ENCODE measurements at regions not wholly inside any gene's neighbourhood (a gene's known extent, or its start where the extent isn't known, plus 50 kb on each side); places are given as distances from the start of the nearest gene placed in this dataset.

GRCh38 chr15:67899596-67900283 lies 59.9 kb upstream of the RNU6-1 start:
- Histone ChIP-seq H3F3A (ENCODE audit: insufficient read depth, low read depth) (no peaks in the 10 kb centered on the region), H3K9me3 (ENCODE audit: insufficient read depth, low read depth) (no peaks in the 10 kb centered on the region), H3K4me3 (no peak overlapping the region), H3K36me3 (ENCODE audit: low read depth) (no peaks in the 10 kb centered on the region), H4K20me1 (ENCODE audit: insufficient read depth) (no peaks in the 10 kb centered on the region), H3K27me3 (ENCODE audit: insufficient read depth, low read depth) (no peaks in the 10 kb centered on the region), H3K9me2 (ENCODE audit: insufficient read depth) (no peaks in the 10 kb centered on the region), H3K27ac (no peak overlapping the region), H2AFZ (no peak overlapping the region), H3K4me1 (replicated peaks; ENCODE audit: insufficient read depth) (no peaks in the 10 kb centered on the region), H3K4me2 (no peak overlapping the region), H3K79me2 (ENCODE audit: low read depth) (no peaks in the 10 kb centered on the region)
- BruUV-seq (replicated peaks): no TSS peak
- ChIA-PET POLR2A (ENCODE audit: unreplicated experiment) (no interaction called here), CTCF (no interaction called here)
- intact Hi-C loops (cut with micrococcal nuclease; ENCODE audit: unreplicated experiment): no loop called here
- no peak for DNase-seq
- TF ChIP-seq, protein P1, sequence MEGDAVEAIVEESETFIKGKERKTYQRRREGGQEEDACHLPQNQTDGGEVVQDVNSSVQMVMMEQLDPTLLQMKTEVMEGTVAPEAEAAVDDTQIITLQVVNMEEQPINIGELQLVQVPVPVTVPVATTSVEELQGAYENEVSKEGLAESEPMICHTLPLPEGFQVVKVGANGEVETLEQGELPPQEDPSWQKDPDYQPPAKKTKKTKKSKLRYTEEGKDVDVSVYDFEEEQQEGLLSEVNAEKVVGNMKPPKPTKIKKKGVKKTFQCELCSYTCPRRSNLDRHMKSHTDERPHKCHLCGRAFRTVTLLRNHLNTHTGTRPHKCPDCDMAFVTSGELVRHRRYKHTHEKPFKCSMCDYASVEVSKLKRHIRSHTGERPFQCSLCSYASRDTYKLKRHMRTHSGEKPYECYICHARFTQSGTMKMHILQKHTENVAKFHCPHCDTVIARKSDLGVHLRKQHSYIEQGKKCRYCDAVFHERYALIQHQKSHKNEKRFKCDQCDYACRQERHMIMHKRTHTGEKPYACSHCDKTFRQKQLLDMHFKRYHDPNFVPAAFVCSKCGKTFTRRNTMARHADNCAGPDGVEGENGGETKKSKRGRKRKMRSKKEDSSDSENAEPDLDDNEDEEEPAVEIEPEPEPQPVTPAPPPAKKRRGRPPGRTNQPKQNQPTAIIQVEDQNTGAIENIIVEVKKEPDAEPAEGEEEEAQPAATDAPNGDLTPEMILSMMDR (conservative IDR thresholded peaks at IDR 0.05): no peak
- no peak for TF ChIP-seq EZH2 (IDR thresholded peaks at IDR 0.05; ENCODE audit: low read depth)

GRCh38 chr15:67900621-67901147 lies 60.8 kb upstream of the RNU6-1 start:
- TF ChIP-seq EZH2 (IDR thresholded peaks at IDR 0.05; ENCODE audit: low read depth): no peak
- TF ChIP-seq, protein P1 (conservative IDR thresholded peaks at IDR 0.05): no peak
- BruUV-seq (replicated peaks): no TSS peak
- H4K20me1 ChIP-seq (ENCODE audit: insufficient read depth): no peaks in the 10 kb centered on the region
- H2AFZ ChIP-seq: no peak overlapping the region
- no peak for DNase-seq
- H3K79me2 ChIP-seq (ENCODE audit: low read depth): no peaks in the 10 kb centered on the region
- POLR2A ChIA-PET (ENCODE audit: unreplicated experiment): interaction anchor here (0.6 kb wide), 1 partner anchor 412 kb away, joined by 6 read pairs; no protein-coding TSS in a partner anchor
- intact Hi-C loops (cut with micrococcal nuclease; ENCODE audit: unreplicated experiment): no loop called here
- H3K9me3 ChIP-seq (ENCODE audit: insufficient read depth, low read depth): no peaks in the 10 kb centered on the region
- H3K9me2 ChIP-seq (ENCODE audit: insufficient read depth): no peaks in the 10 kb centered on the region
- no peak overlapping the region for H3K4me2 ChIP-seq
- no peak overlapping the region for H3K4me3 ChIP-seq
- H3K27me3 ChIP-seq (ENCODE audit: insufficient read depth, low read depth): no peaks in the 10 kb centered on the region
- no peaks in the 10 kb centered on the region for H3K36me3 ChIP-seq (ENCODE audit: low read depth)
- H3K27ac ChIP-seq: no peak overlapping the region
- CTCF ChIA-PET: no interaction called here
- H3F3A ChIP-seq (ENCODE audit: insufficient read depth, low read depth): no peaks in the 10 kb centered on the region
- no peaks in the 10 kb centered on the region for H3K4me1 ChIP-seq (replicated peaks; ENCODE audit: insufficient read depth)

DNA sequence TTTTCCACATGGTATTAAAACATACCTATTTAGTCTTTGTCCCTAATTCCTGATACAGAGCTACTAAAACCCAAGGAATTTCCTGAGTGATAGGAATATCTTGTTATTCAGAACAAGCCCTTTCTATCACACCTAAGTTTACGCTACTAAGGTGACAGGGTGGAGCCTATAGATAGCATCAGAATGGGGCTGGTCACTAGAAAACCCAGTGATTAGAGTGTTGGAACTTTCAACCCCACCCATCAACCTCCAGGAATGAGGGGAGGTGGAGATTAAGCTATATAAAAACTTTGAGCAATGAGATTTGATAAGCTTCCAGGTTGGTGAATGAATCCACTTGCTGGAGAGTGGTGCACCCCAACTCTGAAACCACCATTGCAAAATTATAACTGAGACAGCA lies 62.1 kb upstream of the RNU6-1 start:
- ChIA-PET CTCF (no interaction called here), POLR2A (ENCODE audit: unreplicated experiment) (interaction anchor here (1.1 kb wide), 1 partner anchor 28 kb away, joined by 3 read pairs; no protein-coding TSS in a partner anchor)
- Histone ChIP-seq H3K9me3 (ENCODE audit: insufficient read depth, low read depth) (no peaks in the 10 kb centered on the region), H3K9me2 (ENCODE audit: insufficient read depth) (no peaks in the 10 kb centered on the region), H4K20me1 (ENCODE audit: insufficient read depth) (no peaks in the 10 kb centered on the region), H3K4me3 (no peak overlapping the region), H3K79me2 (ENCODE audit: low read depth) (no peaks in the 10 kb centered on the region), H3K27ac (no peak overlapping the region), H2AFZ (no peak overlapping the region), H3K4me1 (replicated peaks; ENCODE audit: insufficient read depth) (no peaks in the 10 kb centered on the region), H3K4me2 (no peak overlapping the region), H3F3A (ENCODE audit: insufficient read depth, low read depth) (no peaks in the 10 kb centered on the region), H3K27me3 (ENCODE audit: insufficient read depth, low read depth) (no peaks in the 10 kb centered on the region), H3K36me3 (ENCODE audit: low read depth) (no peaks in the 10 kb centered on the region)
- no peak for DNase-seq
- no peak for TF ChIP-seq EZH2 (IDR thresholded peaks at IDR 0.05; ENCODE audit: low read depth)
- TF ChIP-seq, protein P1 (conservative IDR thresholded peaks at IDR 0.05): no peak
- intact Hi-C loops (cut with micrococcal nuclease; ENCODE audit: unreplicated experiment): no loop called here
- no TSS peak for BruUV-seq (replicated peaks)
